ENCODE measurements at regions not wholly inside any gene's neighbourhood (a gene's known extent, or its start where the extent isn't known, plus 50 kb on each side); places are given as distances from the start of the nearest gene placed in this dataset.

DNA sequence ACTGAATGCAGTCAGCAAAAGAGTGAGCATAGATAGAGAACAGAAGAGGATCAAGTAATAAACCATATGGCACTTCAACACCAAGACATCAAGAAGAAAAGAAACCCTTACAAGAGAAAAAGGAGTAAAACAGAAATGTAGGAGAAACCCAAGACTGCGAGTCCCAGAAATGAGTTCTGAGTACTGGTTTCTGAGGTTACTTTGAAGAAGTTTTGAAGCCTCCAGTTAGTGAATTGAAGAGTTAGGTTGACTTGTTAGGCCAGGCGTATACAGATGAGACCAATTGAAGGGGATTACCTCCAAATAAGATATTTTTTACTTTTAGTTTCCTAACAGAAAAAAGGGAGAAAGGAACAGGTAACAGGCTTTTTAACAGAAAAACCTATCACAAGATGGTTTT, 162.2 kb upstream of the SSTR1 start:
- ChIA-PET CTCF (ENCODE audit: unreplicated experiment) (no interaction called here), POLR2A (no interaction called here)
- Histone ChIP-seq H3K36me3 (ENCODE audit: insufficient read depth, low read length) (peaks cover 21% of the 10 kb centered on the region), H3K4me1 (ENCODE audit: insufficient read depth, low read length, poor library complexity, severe bottlenecking) (peaks cover 17% of the 10 kb centered on the region), H3K9me3 (ENCODE audit: low read length) (peaks cover 43% of the 10 kb centered on the region), H3K4me2 (ENCODE audit: low read length) (no peak overlapping the region), H3K9me2 (ENCODE audit: insufficient read depth, low read length) (no peaks in the 10 kb centered on the region), H3K4me3 (ENCODE audit: low read depth, low read length, poor library complexity, severe bottlenecking) (no peak overlapping the region), H2AFZ (ENCODE audit: low read length) (no peak overlapping the region), H4K20me1 (ENCODE audit: insufficient read depth, low read length) (no peaks in the 10 kb centered on the region), H3K27ac (ENCODE audit: low read depth, low read length, poor library complexity, severe bottlenecking) (no peak overlapping the region), H3K79me2 (ENCODE audit: insufficient read depth, low read depth, low read length) (no peaks in the 10 kb centered on the region)
- BruUV-seq (replicated peaks): no TSS peak
- intact Hi-C loops (cut with micrococcal nuclease; ENCODE audit: unreplicated experiment): no loop called here
- no peak for TF ChIP-seq EZH2phosphoT487 (IDR thresholded peaks at IDR 0.05; ENCODE audit: borderline replicate concordance, low read depth, low read length)
- TF ChIP-seq, protein P1, sequence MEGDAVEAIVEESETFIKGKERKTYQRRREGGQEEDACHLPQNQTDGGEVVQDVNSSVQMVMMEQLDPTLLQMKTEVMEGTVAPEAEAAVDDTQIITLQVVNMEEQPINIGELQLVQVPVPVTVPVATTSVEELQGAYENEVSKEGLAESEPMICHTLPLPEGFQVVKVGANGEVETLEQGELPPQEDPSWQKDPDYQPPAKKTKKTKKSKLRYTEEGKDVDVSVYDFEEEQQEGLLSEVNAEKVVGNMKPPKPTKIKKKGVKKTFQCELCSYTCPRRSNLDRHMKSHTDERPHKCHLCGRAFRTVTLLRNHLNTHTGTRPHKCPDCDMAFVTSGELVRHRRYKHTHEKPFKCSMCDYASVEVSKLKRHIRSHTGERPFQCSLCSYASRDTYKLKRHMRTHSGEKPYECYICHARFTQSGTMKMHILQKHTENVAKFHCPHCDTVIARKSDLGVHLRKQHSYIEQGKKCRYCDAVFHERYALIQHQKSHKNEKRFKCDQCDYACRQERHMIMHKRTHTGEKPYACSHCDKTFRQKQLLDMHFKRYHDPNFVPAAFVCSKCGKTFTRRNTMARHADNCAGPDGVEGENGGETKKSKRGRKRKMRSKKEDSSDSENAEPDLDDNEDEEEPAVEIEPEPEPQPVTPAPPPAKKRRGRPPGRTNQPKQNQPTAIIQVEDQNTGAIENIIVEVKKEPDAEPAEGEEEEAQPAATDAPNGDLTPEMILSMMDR (conservative IDR thresholded peaks at IDR 0.05; ENCODE audit: low read length): no peak
- no peak for DNase-seq (ENCODE audit: low spot score)

DNA sequence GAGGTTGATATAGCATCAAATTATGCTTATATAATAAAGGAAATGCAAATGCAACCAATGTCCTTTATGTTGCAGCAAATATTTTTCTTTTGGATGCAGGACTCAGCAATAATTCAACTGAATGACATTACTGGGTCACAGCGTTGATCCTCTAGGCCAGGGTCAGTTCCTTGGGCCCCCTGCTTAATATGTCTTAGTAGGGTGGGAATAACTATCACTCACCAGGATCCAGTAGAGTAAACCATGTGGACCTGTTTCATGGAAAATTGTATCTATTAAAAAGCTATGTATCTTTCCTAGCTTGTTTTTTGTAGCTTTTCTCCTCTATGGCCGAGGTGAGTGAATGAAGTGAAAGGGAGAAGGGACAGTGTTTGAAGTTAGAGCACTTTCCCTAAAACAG, 161.5 kb upstream of the SSTR1 start:
- no peak for DNase-seq (ENCODE audit: low spot score)
- intact Hi-C loops (cut with micrococcal nuclease; ENCODE audit: unreplicated experiment): no loop called here
- no peaks in the 10 kb centered on the region for H3K79me2 ChIP-seq (ENCODE audit: insufficient read depth, low read depth, low read length)
- peaks cover 21% of the 10 kb centered on the region for H3K36me3 ChIP-seq (ENCODE audit: insufficient read depth, low read length)
- no peak overlapping the region for H2AFZ ChIP-seq (ENCODE audit: low read length)
- ChIA-PET POLR2A (interaction anchor here (1.3 to 1.4 kb wide), 2 partner anchors 14 to 67 kb away, joined by 3 read pairs; no protein-coding TSS in a partner anchor), CTCF (ENCODE audit: unreplicated experiment) (no interaction called here)
- H3K4me3 ChIP-seq (ENCODE audit: low read depth, low read length, poor library complexity, severe bottlenecking): no peak overlapping the region
- no peak for TF ChIP-seq EZH2phosphoT487 (IDR thresholded peaks at IDR 0.05; ENCODE audit: borderline replicate concordance, low read depth, low read length)
- TF ChIP-seq, protein P1 (conservative IDR thresholded peaks at IDR 0.05; ENCODE audit: low read length): no peak
- H3K9me3 ChIP-seq (ENCODE audit: low read length): peaks cover 50% of the 10 kb centered on the region
- H3K4me2 ChIP-seq (ENCODE audit: low read length): no peak overlapping the region
- peaks cover 17% of the 10 kb centered on the region for H3K4me1 ChIP-seq (ENCODE audit: insufficient read depth, low read length, poor library complexity, severe bottlenecking)
- H4K20me1 ChIP-seq (ENCODE audit: insufficient read depth, low read length): no peaks in the 10 kb centered on the region
- no TSS peak for BruUV-seq (replicated peaks)
- no peak overlapping the region for H3K27ac ChIP-seq (ENCODE audit: low read depth, low read length, poor library complexity, severe bottlenecking)
- H3K9me2 ChIP-seq (ENCODE audit: insufficient read depth, low read length): no peaks in the 10 kb centered on the region

DNA sequence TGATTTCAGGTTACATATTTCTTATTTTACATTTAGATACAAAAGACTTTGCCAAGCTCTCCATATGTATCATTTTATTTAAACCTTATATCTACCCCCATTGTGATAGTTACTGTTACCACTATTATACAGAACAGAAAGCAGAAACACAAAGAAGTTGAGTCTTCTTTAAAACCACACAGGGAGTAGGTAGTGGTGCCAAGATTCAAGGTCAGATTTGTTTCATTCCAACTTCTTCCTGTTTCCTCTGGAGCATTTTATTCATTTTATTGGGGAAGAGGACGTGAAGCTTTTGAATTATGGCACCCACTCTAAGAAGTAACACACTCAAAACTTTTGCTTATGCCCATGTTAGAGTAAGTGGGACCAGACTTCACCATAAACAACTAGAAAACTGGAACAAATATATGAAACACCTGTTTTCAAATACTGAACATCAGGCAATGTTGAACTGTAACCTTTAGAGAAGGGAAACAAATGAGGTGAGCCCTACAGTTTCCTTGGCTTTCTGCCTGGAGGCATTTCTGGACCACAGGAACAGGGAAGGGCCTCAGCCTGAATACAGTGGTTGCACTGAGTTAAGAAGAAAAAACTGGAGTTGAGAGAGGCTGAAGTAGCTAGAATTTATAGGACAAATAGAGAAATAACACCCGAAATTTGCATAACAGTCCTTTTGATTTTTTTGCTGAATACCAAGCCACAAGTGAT, 160.4 kb upstream of the SSTR1 start:
- DNase-seq (ENCODE audit: low spot score): no peak
- Histone ChIP-seq H4K20me1 (ENCODE audit: insufficient read depth, low read length) (no peaks in the 10 kb centered on the region), H3K79me2 (ENCODE audit: insufficient read depth, low read depth, low read length) (no peaks in the 10 kb centered on the region), H3K4me3 (ENCODE audit: low read depth, low read length, poor library complexity, severe bottlenecking) (no peak overlapping the region), H3K36me3 (ENCODE audit: insufficient read depth, low read length) (peaks cover 21% of the 10 kb centered on the region), H3K9me2 (ENCODE audit: insufficient read depth, low read length) (no peaks in the 10 kb centered on the region), H3K4me1 (ENCODE audit: insufficient read depth, low read length, poor library complexity, severe bottlenecking) (peaks cover 17% of the 10 kb centered on the region), H3K27ac (ENCODE audit: low read depth, low read length, poor library complexity, severe bottlenecking) (no peak overlapping the region), H3K4me2 (ENCODE audit: low read length) (no peak overlapping the region; the same call in 1 of the 2 replicates), H3K9me3 (ENCODE audit: low read length) (peaks cover 54% of the 10 kb centered on the region), H2AFZ (ENCODE audit: low read length) (peak overlapping the region; percentile 76)
- POLR2A ChIA-PET: interaction anchor here (0.8 to 1.4 kb wide), 5 partner anchors 15 to 118 kb away, joined by 3 read pairs; no protein-coding TSS in a partner anchor
- intact Hi-C loops (cut with micrococcal nuclease; ENCODE audit: unreplicated experiment): no loop called here
- no peak for TF ChIP-seq EZH2phosphoT487 (IDR thresholded peaks at IDR 0.05; ENCODE audit: borderline replicate concordance, low read depth, low read length)
- TF ChIP-seq, protein P1 (conservative IDR thresholded peaks at IDR 0.05; ENCODE audit: low read length): no peak
- CTCF ChIA-PET (ENCODE audit: unreplicated experiment): interaction anchor here (0.6 kb wide), 1 partner anchor 89 kb away, joined by 3 read pairs; no protein-coding TSS in a partner anchor
- no TSS peak for BruUV-seq (replicated peaks)
